GM12878 (cell line): ENCODE measurements at regions not wholly inside any gene's neighbourhood (a gene's known extent, or its start where the extent isn't known, plus 50 kb on each side); places are given as distances from the start of the nearest gene placed in this dataset.

ENCODE experiments used
- ATAC-seq: fragments of 200-7000 bp; cut with Tn5 transposase; 3 replicates; pipeline ENCODE4 v1.9.1; 2020; ENCODE audit warnings: mild to moderate bottlenecking, moderate library complexity
- BruUV-seq: library from RNA; stranded (reverse); fragments of 400-500 nt; replicated peaks from 2 replicates; lab custom pipeline; 2021; lab: Mats Ljungman, UMichigan
- CTCF ChIA-PET: fragments of 300-600 bp; sonication (Branson Sonifier 250); formaldehyde crosslinking; extraction: SDS; loops from one replicate; lab custom pipeline; 2021; ENCODE audit warnings: inconsistent platforms; lab: Yijun Ruan, JAX
- POLR2A ChIA-PET: fragments of 350-600 bp; formaldehyde crosslinking; extraction: SDS; loops from one replicate; lab custom pipeline; 2021; ENCODE audit warnings: inconsistent platforms; lab: Charles Lee
- RAD21 ChIA-PET: fragments of 300-600 bp; sonication (Branson Sonifier 250); formaldehyde crosslinking; loops from one replicate; lab custom pipeline; 2023; ENCODE audit warnings: antibody characterized with exemption; ENCODE audit not compliant: unreplicated experiment; lab: Charles Lee
- SMC1A ChIA-PET: fragments of 300-600 bp; sonication (Branson Sonifier 250); formaldehyde crosslinking; loops from one replicate; lab custom pipeline; 2023; ENCODE audit not compliant: unreplicated experiment, uncharacterized antibody; lab: Charles Lee
- DNase-seq: peaks from one replicate; pipeline ENCODE4 v3.0.0-alpha.2; 2011; ENCODE audit warnings: low read depth, low spot score
- FAIRE-seq: peaks from 3 replicates; lab custom pipeline; 2011; peaks lifted over from hg19 to GRCh38; lab: Jason Lieb, UNC
- H2AFZ ChIP-seq: 2 replicates; pipeline ENCODE4 v1.6.0; 2011; ENCODE audit warnings: low read depth, low read length, control low read depth; ENCODE audit not compliant: control insufficient read depth
- H3K27ac ChIP-seq: 2 replicates; pipeline ENCODE4 v1.5.1; 2011; ENCODE audit warnings: control low read depth; ENCODE audit not compliant: control insufficient read depth, insufficient read depth
- H3K27me3 ChIP-seq, 2 experiments: replicated peaks in 1 of 2; 2 replicates each; pipeline versions ENCODE4 v1.6.0 to v1.6.1; 2011; ENCODE audit warnings: low read length in 1 of 2; ENCODE audit not compliant: control insufficient read depth in 2 of 2, insufficient read depth in 2 of 2
- H3K36me3 ChIP-seq, 2 experiments: 2 replicates each; pipeline ENCODE4 v1.5.1; 2011; ENCODE audit warnings: low read length in 1 of 2; ENCODE audit not compliant: control insufficient read depth in 2 of 2, insufficient read depth in 2 of 2
- H3K4me1 ChIP-seq: 2 replicates; pipeline ENCODE4 v1.6.1; 2011; ENCODE audit warnings: mild to moderate bottlenecking, low read length, moderate library complexity, mixed read lengths; ENCODE audit not compliant: control insufficient read depth, insufficient read depth
- H3K4me2 ChIP-seq: 2 replicates; pipeline ENCODE4 v1.6.0; 2011; ENCODE audit warnings: control low read depth; ENCODE audit not compliant: control insufficient read depth, insufficient read depth
- H3K4me3 ChIP-seq: fragments of 200-600 bp; sonication (generic); 2 replicates; pipeline ENCODE4 v1.5.1; 2016
- H3K79me2 ChIP-seq: 2 replicates; pipeline ENCODE4 v1.6.0; 2011; ENCODE audit warnings: low read length; ENCODE audit not compliant: control insufficient read depth, insufficient read depth
- H3K9ac ChIP-seq: 2 replicates; pipeline ENCODE4 v1.8.0; 2011; ENCODE audit warnings: low read length, control low read depth, mixed read lengths; ENCODE audit not compliant: control insufficient read depth, insufficient read depth
- H3K9me3 ChIP-seq: replicated peaks from 3 replicates; pipeline ENCODE4 v1.5.1; 2011; ENCODE audit warnings: mild to moderate bottlenecking, low read length; ENCODE audit not compliant: control insufficient read depth, insufficient read depth
- H4K20me1 ChIP-seq: 2 replicates; pipeline ENCODE4 v1.6.0; 2011; ENCODE audit not compliant: control insufficient read depth, insufficient read depth
- CHD2 ChIP-seq: IDR thresholded peaks from 2 replicates; pipeline ENCODE4 v1.6.1; 2011; ENCODE audit warnings: low read depth, low read length, improper control_type of control experiment, borderline replicate concordance
- CUX1 ChIP-seq: IDR thresholded peaks from 2 replicates; pipeline ENCODE4 v1.6.1; 2012; ENCODE audit warnings: improper control_type of control experiment, low read depth, low read length; ENCODE audit not compliant: insufficient replicate concordance
- HDAC6 ChIP-seq: fragments of 200-600 bp; sonication (generic); IDR thresholded peaks from one replicate; pipeline ENCODE4 v1.8.0; 2017; ENCODE audit warnings: antibody characterized with exemption; ENCODE audit not compliant: unreplicated experiment
- IRF5 ChIP-seq: fragments of 450-650 bp; IDR thresholded peaks from 2 replicates; pipeline ENCODE4 v1.6.1; 2017; ENCODE audit warnings: borderline replicate concordance
- ZBED1 ChIP-seq: IDR thresholded peaks from 2 replicates; pipeline ENCODE4 v1.6.1; 2016; ENCODE audit warnings: borderline replicate concordance
- WGBS: methylation state at CpG from one replicate; pipeline ENCODE4 v1.1.6; 2016; ENCODE audit warnings: low lambda C conversion rate; ENCODE audit not compliant: insufficient replicate concordance, insufficient coverage; ENCODE audit errors: missing lambda C conversion rate; 5-methylcytosine and 5-hydroxymethylcytosine counted together
- in situ Hi-C: fragments of 300-500 bp; cut with MboI; formaldehyde crosslinking; loops from 9 replicates; pipeline ENCODE4 v1.14.3; 2018; ENCODE audit warnings: mixed read lengths
- intact Hi-C: fragments of 100-400 bp; cut with micrococcal nuclease; formaldehyde crosslinking; loops from one replicate; pipeline ENCODE4 v1.14.2; 2022; ENCODE audit not compliant: unreplicated experiment

- no peak for TF ChIP-seq HDAC6
- no peak for TF ChIP-seq IRF5
- no peak for TF ChIP-seq CHD2
- TF ChIP-seq CUX1 = no peak
- no peak for TF ChIP-seq ZBED1
- TF ChIP-seq, all 136 proteins: peak for 0
- H3K27me3 ChIP-seq = no peaks in the 10 kb centered on the region
- no peaks in the 10 kb centered on the region for H3K36me3 ChIP-seq
- no TSS peak for BruUV-seq
- DNase-seq (no peak), FAIRE-seq (no peak), ATAC-seq (no peak)
- H4K20me1 ChIP-seq = no peaks in the 10 kb centered on the region
- H3K9me3 ChIP-seq = no peaks in the 10 kb centered on the region
- H3K79me2 ChIP-seq = no peaks in the 10 kb centered on the region
- H3K4me3 ChIP-seq = no peak overlapping the region
- H2AFZ ChIP-seq = no peak overlapping the region
- intact Hi-C loops (no loop called here), in situ Hi-C loops (no loop called here)
- ChIA-PET POLR2A (no interaction called here), CTCF (no interaction called here), RAD21 (no interaction called here), SMC1A (no interaction called here)
- H3K27ac ChIP-seq = no peak overlapping the region
- WGBS = 25% methylated on average over 3 of the region's 3 CpGs
- H3K4me1 ChIP-seq = no peaks in the 10 kb centered on the region
- no peak overlapping the region for H3K4me2 ChIP-seq
- H3K9ac ChIP-seq = no peak overlapping the region
Measured at GRCh38 chr11:15699978-15700377, 585.3 kb downstream of the INSC start.
